NCI-H82 (cell line): ENCODE measurements at regions not wholly inside any gene's neighbourhood (a gene's known extent, or its start where the extent isn't known, plus 50 kb on each side); places are given as distances from the start of the nearest gene placed in this dataset.
"Not testable (repeated sequence)": the region's sequence is repeated elsewhere in the genome, so short reads cannot be mapped to it uniquely, and the experiment has no call there.

ENCODE experiments used
- DNase-seq: peaks from one replicate; lab custom pipeline; 2025; lab: John Stamatoyannopoulos, UW

GRCh38 chr6:53446151-53446550, 97.4 kb upstream of the ELOVL5 start:
- DNase-seq, result no peak

DNA sequence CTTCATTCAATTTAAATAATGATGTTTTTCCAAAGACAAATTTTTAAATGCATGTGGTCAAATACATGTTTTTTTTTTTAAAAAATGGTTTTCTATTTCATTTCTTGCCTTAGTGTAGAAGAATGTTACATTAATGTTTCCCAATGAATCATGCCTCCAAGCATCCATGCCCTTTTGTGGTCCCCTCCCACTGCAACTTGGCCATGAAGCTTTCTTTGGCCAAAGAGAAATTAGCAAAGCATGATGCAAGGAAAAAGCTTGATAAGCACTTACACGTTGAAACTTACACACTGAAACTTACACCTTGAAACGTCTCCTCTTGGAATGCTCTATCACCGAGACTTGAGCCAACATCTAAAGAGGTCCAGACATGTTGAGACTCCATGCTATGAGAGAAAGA, 93.0 kb upstream of the ELOVL5 start:
- no peak for DNase-seq

GRCh38 chr6:53441035-53441493, 92.3 kb upstream of the ELOVL5 start:
- peak; percentile 51 for DNase-seq

GRCh38 chr6:53440336-53440945, 91.7 kb upstream of the ELOVL5 start:
- peak; percentile 10 for DNase-seq

GRCh38 chr6:53439556-53439955, 90.8 kb upstream of the ELOVL5 start:
- no peak for DNase-seq

DNA sequence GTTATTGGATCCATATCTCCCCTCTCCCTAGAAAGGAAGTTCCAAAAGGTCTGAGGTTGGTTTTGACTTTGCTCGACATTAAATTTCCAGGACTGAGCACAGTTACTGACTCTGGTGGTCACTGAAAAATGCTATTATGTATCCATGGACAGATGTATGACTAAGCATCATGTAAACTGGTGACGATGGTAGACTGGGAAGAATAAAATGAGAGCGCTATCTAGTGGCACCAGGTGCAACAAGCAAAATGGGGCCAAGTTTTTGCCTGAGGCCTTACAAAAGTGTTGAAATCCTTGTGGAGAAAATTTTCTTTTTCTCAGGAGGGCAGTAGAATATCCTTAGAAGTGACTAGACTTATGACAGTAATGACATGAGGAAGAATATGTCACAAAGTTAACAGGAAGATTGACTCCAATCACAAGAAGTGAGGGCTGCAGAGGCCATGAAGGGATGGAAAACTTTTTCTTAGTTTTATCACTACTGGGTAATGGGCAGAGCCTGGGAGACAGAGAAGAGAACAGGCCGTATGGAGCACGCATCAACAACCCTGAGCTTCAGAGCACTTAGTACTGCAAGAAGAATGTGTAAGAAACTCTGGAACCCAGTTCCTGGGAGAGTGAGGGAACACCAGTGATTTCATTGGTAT, 88.9 kb upstream of the ELOVL5 start:
- peak; percentile 74 for DNase-seq

GRCh38 chr6:53436526-53437303, 88.0 kb upstream of the ELOVL5 start:
- DNase-seq, result no peak

DNA sequence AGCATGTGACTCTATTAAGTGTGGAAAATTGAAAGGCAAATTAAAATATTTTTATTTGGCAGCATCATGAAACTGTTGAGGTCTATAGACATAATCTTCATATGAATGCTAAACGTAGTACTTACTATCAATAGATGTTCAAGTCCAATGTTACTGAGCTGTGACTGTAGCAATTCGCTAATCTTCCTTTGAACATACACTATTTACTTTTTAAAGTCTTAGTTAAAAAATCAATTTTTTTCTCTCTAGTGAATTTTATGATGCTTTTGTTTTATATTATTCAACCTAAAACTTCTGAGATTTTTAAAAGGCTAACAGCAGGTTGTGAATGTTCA, 85.2 kb upstream of the ELOVL5 start:
- DNase-seq, result no peak

DNA sequence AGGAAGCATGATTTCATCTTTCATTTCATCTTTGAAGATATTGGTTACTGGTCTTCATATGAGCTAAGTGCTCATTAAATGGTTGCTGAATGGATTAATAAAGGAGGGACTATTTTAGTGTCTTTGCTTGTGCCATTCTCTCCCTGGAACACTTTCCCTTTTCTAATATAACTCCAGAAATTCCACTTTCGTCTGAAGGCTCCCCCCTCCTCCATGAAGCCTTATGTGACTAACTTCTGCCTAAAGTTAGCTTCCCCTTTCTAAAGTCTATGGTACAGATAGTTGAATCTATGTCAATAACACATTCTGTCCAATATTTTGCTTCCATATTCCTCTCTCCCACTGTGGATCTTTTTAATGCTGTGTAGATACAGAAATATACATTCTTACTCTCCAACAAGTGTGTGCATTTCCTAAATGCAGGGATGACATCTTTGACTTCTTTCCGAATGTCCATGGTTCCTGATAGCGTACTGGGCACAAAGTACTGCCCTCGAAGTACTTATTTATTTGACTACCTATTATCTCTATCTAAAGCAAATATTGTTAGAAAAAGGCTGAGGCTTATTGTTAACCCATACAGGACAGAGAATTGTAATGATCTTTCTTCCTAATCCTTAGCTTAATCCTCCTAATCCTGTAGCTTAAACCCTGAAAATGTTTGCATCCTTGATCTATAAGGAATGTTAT, 84.7 kb upstream of the ELOVL5 start:
- DNase-seq, result peak; percentile 81

- DNase-seq, result peak; percentile 77
These were observed 83.8 kb upstream of the ELOVL5 start for GRCh38 chr6:53432318-53433161.

DNA sequence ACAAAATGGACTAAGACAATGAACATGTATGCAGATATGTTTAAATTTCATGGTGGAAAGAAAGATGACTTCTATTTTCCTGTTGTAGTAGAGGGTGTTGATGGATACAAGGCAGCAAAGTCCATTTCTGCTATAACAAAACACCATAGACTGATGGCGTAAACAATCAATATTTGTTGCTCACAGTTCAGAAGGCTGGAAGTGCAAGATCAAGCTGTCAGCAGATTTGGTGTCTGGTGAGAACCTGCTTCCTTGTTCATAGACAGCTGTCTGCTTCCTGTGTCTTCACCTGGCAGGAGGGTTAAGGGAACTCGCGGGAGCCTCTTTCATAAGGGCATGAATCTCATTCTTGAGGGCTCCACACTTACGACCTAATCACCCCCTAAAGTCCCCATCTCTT, 83.0 kb upstream of the ELOVL5 start:
- peak; percentile 12 for DNase-seq

GRCh38 chr6:53429401-53429800, 80.7 kb upstream of the ELOVL5 start:
- no peak for DNase-seq

DNA sequence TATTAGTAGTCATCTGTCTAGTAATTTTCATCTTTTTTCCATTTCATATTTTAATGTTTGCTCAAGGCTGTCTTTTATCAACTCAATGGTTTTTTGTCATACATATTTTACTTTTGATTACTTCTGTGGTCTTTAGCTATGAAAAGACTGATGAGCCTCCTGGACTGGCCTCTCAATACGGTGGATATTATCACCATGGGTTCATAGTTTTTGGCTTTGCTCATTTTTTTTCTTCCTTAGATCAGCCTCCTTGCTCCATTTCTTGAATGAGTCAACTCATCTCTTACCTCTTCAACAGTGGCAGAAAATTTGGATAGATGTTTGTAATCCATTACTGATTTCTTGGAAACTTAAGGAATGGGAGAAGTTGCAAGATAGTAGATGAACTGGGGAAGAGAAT, 80.1 kb upstream of the ELOVL5 start:
- DNase-seq, result no peak

DNA sequence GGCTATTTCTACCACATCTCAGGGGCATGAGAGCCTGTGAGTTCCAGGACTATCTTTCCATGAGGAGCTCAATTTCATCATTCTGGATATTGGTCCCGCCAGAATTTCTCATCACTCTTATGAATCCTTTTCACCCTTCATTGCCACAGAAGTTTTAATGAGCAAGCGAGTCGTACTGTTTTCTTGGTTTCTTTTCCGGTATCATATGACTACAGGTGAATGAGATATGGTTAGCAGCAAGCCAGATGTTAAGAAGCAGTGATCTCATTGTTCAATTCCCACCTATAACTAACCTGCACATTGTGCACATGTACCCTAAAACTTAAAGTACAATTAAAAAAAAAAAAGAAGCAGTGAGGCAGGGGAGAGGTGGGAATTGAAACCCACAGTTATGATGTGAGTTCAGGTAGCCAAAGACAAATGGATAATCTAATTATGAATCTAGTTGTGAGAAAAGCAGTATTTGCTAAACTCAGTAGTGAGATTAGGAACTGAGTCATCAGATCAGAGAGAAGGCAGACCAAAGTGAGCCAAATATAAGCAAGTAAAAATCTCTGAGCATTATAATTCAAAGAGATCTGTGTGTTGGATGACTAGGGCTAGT, 78.0 kb upstream of the ELOVL5 start:
- DNase-seq, result no peak

GRCh38 chr6:53426117-53426516, 77.4 kb upstream of the ELOVL5 start:
- no peak for DNase-seq

- no peak for DNase-seq
These were observed 76.4 kb upstream of the ELOVL5 start for GRCh38 chr6:53424976-53425718.

DNA sequence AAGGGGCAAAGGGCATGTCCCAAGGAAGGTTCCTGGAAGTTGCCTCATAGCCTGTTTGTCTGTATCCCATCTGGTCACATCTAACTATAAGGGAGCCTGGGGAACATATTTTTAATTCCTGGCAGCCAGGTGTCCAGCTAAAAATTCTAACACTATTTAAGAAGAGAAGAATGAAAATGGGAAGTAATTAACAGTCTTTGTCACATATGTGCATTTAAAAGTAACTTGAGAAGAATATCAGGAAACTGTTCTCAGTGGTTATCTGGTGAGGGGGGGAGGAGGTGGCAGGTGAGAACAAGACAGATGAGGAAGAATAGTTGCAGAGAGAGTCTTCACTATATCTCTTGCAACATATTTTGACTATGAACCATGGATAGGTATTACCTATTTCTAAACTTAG, 75.5 kb upstream of the ELOVL5 start:
- no peak for DNase-seq

- not testable (repeated sequence) for DNase-seq
These were observed 74.8 kb upstream of the ELOVL5 start for GRCh38 chr6:53423560-53423959.

- DNase-seq, result no peak
These were observed 70.3 kb upstream of the ELOVL5 start for GRCh38 chr6:53419026-53419425.

DNA sequence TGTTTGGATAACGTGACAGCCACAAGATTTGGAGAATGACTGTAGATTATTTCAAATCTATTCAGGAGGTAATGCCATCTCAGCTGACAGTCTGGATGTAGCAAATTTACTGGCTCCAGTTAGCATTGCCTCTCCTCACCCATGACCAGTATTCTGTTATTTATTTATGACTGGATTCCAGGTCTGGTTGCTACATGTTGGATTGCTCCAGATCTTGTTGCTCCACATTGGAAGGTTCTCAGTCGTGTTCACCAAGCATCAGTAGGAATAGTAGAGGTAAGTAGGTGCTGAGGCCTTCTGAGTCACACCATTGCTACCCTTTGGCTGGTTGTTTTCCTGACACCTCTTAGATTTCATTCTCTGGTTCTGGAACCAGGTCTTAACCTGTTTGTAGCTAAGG, 69.5 kb upstream of the ELOVL5 start:
- no peak for DNase-seq

- DNase-seq, result peak; percentile 3
These were observed 68.4 kb upstream of the ELOVL5 start for GRCh38 chr6:53417141-53417540.
